Bone marrow (tissue), 2 donors: ENCODE measurements at regions not wholly inside any gene's neighbourhood (a gene's known extent, or its start where the extent isn't known, plus 50 kb on each side); places are given as distances from the start of the nearest gene placed in this dataset.
A peak's percentile ranks its signal among the peaks of the same experiment; 100 is the strongest.
"Not testable (repeated sequence)": the region's sequence is repeated elsewhere in the genome, so short reads cannot be mapped to it uniquely, and the experiment has no call there.

Source experiments
- DNase-seq, 2 donors: peaks; one replicate each; lab custom pipeline; 2025; lab: John Stamatoyannopoulos, UW

GRCh38 chr2:57597940-57598339 lies 448.7 kb upstream of the VRK2 start:
- DNase-seq = no peak

- DNase-seq = peak in 1 of 2 donors; percentile 45
Measured at GRCh38 chr2:57598551-57598950, 448.1 kb upstream of the VRK2 start.

- DNase-seq = peak in 1 of 2 donors; percentile 54
Measured at GRCh38 chr2:57602733-57603132, 443.9 kb upstream of the VRK2 start.

GRCh38 chr2:57614988-57615387 lies 431.6 kb upstream of the VRK2 start:
- no peak for DNase-seq

GRCh38 chr2:57615855-57616556 lies 430.6 kb upstream of the VRK2 start:
- DNase-seq = no peak

GRCh38 chr2:57617318-57617717 lies 429.3 kb upstream of the VRK2 start:
- no peak for DNase-seq

GRCh38 chr2:57621122-57621663 lies 425.4 kb upstream of the VRK2 start:
- DNase-seq = no peak

GRCh38 chr2:57622009-57622408 lies 424.6 kb upstream of the VRK2 start:
- DNase-seq = no peak

GRCh38 chr2:57656198-57656597 lies 390.4 kb upstream of the VRK2 start:
- DNase-seq = no peak

GRCh38 chr2:57669570-57669969 lies 377.0 kb upstream of the VRK2 start:
- DNase-seq = no peak

GRCh38 chr2:57674025-57674424 lies 372.6 kb upstream of the VRK2 start:
- DNase-seq = no peak

GRCh38 chr2:57674743-57675142 lies 371.9 kb upstream of the VRK2 start:
- DNase-seq = no peak

- DNase-seq = no peak
Measured at GRCh38 chr2:57677296-57677695, 369.3 kb upstream of the VRK2 start.

- DNase-seq = no peak
Measured at GRCh38 chr2:57681650-57682049, 365.0 kb upstream of the VRK2 start.

GRCh38 chr2:57685032-57685431 lies 361.6 kb upstream of the VRK2 start:
- DNase-seq = no peak

- no peak for DNase-seq
Measured at GRCh38 chr2:57692395-57692794, 354.2 kb upstream of the VRK2 start.

- DNase-seq = no peak
Measured at GRCh38 chr2:57693177-57693576, 353.4 kb upstream of the VRK2 start.

- DNase-seq = no peak
Measured at GRCh38 chr2:57693965-57694364, 352.6 kb upstream of the VRK2 start.

GRCh38 chr2:57696016-57696415 lies 350.6 kb upstream of the VRK2 start:
- DNase-seq = no peak

GRCh38 chr2:57698392-57698791 lies 348.2 kb upstream of the VRK2 start:
- DNase-seq = no peak

- no peak for DNase-seq
Measured at GRCh38 chr2:57698935-57699449, 347.6 kb upstream of the VRK2 start.

GRCh38 chr2:57701391-57701791 lies 345.2 kb upstream of the VRK2 start:
- no peak for DNase-seq

- no peak for DNase-seq
Measured at GRCh38 chr2:57703407-57703806, 343.2 kb upstream of the VRK2 start.

GRCh38 chr2:57707794-57708193 lies 338.8 kb upstream of the VRK2 start:
- DNase-seq = not testable (repeated sequence)
